HG02678 (cell line): ENCODE measurements at regions not wholly inside any gene's neighbourhood (a gene's known extent, or its start where the extent isn't known, plus 50 kb on each side); places are given as distances from the start of the nearest gene placed in this dataset.
"Not testable (repeated sequence)": the region's sequence is repeated elsewhere in the genome, so short reads cannot be mapped to it uniquely, and the experiment has no call there.

ENCODE experiments used
- ATAC-seq: cut with Tn5 transposase; IDR thresholded peaks from one replicate; pipeline ENCODE4 v1.9.1; 2021; ENCODE audit warnings: mild to moderate bottlenecking, moderate library complexity; ENCODE audit not compliant: unreplicated experiment

DNA sequence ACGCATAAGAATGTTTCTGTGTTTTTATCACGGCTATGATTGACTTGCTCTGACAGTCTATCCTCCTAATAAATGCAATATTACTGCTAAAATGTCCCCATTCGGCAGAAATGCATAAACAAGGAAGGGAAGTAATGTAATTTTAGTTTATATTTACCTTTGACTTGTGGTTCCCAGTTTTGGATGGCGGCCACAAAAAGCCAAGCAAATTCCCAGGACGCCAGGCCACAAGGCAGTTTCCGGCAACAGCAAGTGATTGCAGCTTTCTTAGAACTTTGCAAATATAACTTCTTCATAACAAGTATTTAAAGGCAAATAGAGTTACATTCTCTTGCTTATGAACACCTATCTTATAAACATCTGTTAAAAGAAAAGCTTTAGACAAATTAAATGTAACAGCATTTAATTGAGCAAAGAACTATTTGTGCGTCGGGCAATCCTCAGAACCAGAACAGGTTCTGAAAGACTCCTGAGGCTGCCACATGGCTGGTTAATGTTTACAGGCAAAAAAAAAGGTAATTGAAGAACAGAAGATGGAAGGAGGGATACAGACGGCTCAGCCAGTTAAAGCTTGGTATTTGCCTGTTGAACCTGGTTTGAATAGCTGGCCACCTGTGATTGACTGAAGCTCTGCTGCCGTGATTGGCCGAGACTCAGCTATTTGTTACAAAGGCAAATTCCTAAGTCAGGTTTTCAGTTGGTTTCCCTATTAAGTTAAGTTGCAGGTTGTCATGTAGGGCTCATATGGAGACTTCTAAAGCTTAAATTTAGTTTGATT is 80.8 kb downstream of the C21orf91 start:
- no peak for ATAC-seq

DNA sequence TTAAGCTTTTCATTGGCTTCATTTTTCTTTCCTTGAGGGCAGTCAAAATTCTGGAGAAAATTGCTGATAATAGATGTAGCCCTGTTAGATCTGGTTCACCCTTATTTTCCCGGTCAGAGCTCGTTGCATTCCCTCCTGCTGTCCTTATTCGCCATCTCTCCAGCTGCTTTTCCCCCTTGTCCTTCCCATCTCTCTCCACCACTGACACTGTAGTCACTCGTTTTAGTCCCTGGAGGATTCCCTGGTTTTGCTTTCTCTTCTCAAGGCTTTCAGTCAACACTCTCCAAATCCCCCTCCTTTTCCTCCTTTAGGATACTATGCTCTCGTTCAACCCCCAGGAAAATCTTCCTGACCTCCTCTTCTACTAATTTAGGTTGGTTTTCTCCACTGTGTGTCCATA is 83.1 kb downstream of the C21orf91 start:
- no peak for ATAC-seq

- no peak for ATAC-seq
Measured at GRCh38 chr21:17733209-17733608, 85.9 kb downstream of the C21orf91 start.

GRCh38 chr21:17732306-17732705 is 86.8 kb downstream of the C21orf91 start:
- ATAC-seq = no peak

- no peak for ATAC-seq
Measured at GRCh38 chr21:17731554-17731953, 87.6 kb downstream of the C21orf91 start.

- ATAC-seq = no peak
Measured at GRCh38 chr21:17730782-17731181, 88.4 kb downstream of the C21orf91 start.

DNA sequence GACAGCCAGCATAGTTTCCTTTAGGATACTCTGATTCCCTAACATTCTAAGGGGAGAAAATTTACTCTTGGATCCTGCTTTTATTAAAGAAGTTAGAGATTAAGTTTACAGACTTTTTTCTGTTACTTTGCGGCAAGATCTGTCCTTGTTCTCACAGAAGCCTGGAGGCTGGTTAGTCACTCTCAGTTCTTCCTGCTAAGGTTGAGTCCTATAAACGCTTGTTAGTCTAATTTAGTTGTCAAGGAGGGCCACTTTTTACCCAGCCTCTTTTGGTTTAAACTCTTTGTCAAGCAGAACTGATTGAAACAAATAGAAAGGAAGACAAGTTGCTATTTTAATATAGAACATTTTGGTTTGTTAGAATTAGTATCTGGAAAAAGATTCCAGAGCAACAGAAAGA is 89.7 kb downstream of the C21orf91 start:
- ATAC-seq = no peak

GRCh38 chr21:17727361-17727760 is 91.8 kb downstream of the C21orf91 start:
- no peak for ATAC-seq

- ATAC-seq = no peak
Measured at GRCh38 chr21:17726047-17726829, 92.9 kb downstream of the C21orf91 start.

- ATAC-seq = no peak
Measured at GRCh38 chr21:17725339-17725738, 93.8 kb downstream of the C21orf91 start.

GRCh38 chr21:17712887-17713286 is 100.2 kb upstream of the BTG3 start:
- ATAC-seq = no peak

DNA sequence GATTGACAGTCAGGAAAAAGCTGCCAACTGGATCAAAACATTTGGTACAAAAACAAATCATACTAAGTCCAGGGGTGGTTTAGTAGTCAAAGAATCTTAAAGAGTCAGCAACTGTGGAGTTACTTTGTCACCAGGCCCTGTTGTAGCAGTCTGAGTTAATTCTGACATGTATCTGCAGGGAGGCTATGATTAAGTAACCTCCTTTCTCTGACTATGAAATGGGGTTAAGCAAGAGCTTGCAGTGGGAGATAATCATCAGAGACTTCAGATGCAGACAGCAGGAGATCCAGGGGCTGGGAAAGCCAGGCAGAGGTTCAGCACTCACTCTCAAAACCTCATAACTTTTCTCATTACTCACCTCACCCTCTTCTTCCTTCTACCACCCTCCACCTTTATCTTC is 99.2 kb upstream of the BTG3 start:
- no peak for ATAC-seq

DNA sequence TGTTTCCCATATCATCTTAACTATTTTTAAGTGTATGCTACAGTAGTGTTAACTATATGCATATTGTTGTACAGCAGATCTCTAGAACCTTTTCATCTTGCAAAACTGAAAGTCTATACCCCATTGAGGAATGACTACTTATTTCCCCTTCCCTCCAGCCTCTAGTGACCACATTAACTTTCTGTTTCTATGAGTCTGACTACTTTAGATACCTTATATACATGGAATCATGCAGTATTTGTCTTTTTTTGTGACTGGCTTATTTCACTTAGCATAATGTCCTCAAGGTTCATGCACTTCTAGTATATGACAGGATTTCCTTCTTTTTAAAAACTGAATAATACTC is 96.5 kb upstream of the BTG3 start:
- ATAC-seq = peak; percentile 99

- peak; percentile 43 for ATAC-seq
Measured at GRCh38 chr21:17708522-17709265, 96.0 kb upstream of the BTG3 start.

DNA sequence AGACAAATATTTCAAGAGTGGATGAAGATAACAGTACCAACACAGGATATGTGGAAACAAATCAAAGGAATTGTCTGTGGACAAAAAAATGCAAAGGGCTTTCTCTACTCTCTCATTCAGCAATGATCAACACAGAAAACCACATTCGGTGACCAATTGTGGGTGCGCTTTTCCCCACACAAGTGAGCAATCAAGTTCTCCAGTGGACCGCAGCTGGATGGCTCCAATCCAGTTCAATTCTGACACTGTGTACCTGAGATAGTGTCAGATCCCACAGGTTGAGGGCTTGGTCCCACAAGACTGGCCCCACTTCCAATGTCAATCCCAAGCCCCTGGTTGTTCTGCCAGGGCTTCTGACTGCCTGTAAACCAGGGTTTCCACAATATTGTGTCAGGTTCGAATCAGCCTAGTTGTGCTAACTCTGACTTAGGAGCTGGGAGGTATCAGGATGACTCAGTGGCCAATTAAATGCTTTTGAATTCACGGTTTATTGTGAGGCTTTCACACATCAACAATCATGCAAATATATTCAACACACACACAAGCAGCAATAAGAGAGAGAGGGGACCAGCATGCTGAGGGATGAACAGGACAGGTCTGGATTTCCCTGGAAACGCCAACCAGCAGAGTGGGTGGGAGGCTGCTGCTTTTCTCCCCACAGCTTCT is 87.0 kb upstream of the BTG3 start:
- peak; percentile 56 for ATAC-seq

- no peak for ATAC-seq
Measured at GRCh38 chr21:17697473-17697872, 84.8 kb upstream of the BTG3 start.

DNA sequence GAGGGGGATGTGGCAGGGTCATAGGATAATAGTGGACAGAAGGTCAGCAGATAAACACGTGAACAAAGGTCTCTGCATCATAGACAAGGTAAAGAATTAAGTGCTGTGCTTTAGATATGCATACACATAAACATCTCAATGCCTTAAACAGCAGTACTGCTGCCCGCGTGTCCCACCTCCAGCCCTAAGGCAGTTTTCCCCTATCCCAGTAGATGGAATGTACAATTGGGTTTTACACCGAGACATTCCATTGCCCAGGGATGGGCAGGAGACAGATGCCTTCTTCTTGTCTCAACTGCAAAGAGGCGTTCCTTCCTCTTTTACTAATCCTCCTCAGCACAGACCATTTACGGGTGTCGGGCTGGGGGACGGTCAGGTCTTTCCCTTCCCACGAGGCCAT is 81.7 kb upstream of the BTG3 start:
- ATAC-seq = not testable (repeated sequence)

- no peak for ATAC-seq
Measured at GRCh38 chr21:17693801-17694200, 81.1 kb upstream of the BTG3 start.

- ATAC-seq = no peak
Measured at GRCh38 chr21:17690078-17690494, 77.4 kb upstream of the BTG3 start.

DNA sequence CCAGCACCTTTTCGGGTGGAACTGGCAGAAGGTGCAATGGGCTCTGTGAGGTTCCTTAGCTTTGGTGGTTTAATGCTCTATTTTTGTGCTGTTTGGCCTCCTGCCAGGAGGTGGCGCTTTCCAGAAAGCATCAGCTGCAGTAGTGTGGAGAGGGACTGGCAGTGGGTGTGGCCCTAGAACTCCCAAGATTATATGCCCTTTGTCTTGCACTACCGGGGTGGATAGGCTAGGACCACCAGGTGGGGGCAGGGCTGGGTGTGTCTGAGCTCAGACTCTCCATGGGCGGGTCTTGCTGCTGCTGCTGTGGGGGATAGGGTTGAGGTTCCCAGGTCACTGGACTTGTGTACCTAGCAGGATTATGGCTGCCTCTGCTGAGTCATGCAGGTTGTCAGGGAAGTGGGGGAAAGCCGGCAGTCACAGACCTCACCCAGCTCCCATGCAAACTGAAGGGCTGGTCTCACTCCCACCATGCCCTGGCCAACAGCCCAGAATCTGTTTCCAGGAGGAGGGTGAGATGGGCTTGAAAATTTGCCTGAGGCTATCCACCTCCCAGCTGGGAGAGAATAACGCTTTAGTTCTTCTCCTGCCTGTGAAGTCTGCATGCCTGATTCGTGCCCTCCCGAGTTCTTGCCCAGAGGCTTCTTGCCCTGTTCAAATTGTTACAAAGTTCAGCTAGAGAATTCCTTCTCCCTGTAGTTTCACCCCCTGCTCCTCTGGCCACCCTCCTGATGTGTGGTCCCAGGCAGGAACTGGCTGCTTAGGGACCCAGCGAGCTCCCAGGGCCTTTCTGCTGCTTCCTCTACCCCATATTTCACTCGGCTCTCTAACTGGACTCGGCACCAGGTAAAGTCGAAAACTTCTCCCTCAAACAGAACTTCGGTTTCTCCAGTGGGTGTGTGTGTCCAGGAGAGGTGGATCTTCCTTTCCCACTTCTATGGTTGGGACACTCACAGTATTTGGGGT is 76.5 kb upstream of the BTG3 start:
- ATAC-seq = no peak
